ENCODE measurements at regions not wholly inside any gene's neighbourhood (a gene's known extent, or its start where the extent isn't known, plus 50 kb on each side); places are given as distances from the start of the nearest gene placed in this dataset.

GRCh38 chr2:53460937-53461336 lies 306.7 kb upstream of the CHAC2 start:
- Histone ChIP-seq H3K9me3 (no peaks in the 10 kb centered on the region), H3K27ac (no peak overlapping the region), H3K4me1 (ENCODE audit: control insufficient read depth in 1 of 2, low read depth in 2 of 2) (peaks cover 0 to 5% of the 10 kb centered on the region in 2 donors), H3K27me3 (replicated peaks; ENCODE audit: insufficient read depth) (no peaks in the 10 kb centered on the region), H3K4me3 (no peak overlapping the region), H3K36me3 (no peaks in the 10 kb centered on the region)
- no peak for TF ChIP-seq CTCF (IDR thresholded peaks at IDR 0.05)
- DNase-seq (ENCODE audit: low spot score) (no peak), ATAC-seq (ENCODE audit: insufficient number of reproducible peaks, low FRiP score, low read depth) (no peak)

- no peak for TF ChIP-seq CTCF (IDR thresholded peaks at IDR 0.05)
- H3K4me1 ChIP-seq (ENCODE audit: control insufficient read depth in 1 of 2, low read depth in 2 of 2), result peaks cover 0 to 5% of the 10 kb centered on the region in 2 donors
- H3K9me3 ChIP-seq, result no peaks in the 10 kb centered on the region
- DNase-seq (ENCODE audit: low spot score) (no peak), ATAC-seq (ENCODE audit: insufficient number of reproducible peaks, low FRiP score, low read depth) (no peak)
- no peaks in the 10 kb centered on the region for H3K27me3 ChIP-seq (replicated peaks; ENCODE audit: insufficient read depth)
- no peaks in the 10 kb centered on the region for H3K36me3 ChIP-seq
- no peak overlapping the region for H3K4me3 ChIP-seq
- H3K27ac ChIP-seq, result no peak overlapping the region
Measured at GRCh38 chr2:53460347-53460746, 307.3 kb upstream of the CHAC2 start.

GRCh38 chr2:53455094-53455493 lies 312.5 kb upstream of the CHAC2 start:
- H3K36me3 ChIP-seq, result no peaks in the 10 kb centered on the region
- H3K27ac ChIP-seq, result no peak overlapping the region
- H3K4me1 ChIP-seq (ENCODE audit: control insufficient read depth in 1 of 2, low read depth in 2 of 2), result peaks cover 9 to 20% of the 10 kb centered on the region in 2 donors
- DNase-seq (ENCODE audit: low spot score) (no peak), ATAC-seq (ENCODE audit: insufficient number of reproducible peaks, low FRiP score, low read depth) (no peak)
- no peaks in the 10 kb centered on the region for H3K9me3 ChIP-seq
- TF ChIP-seq CTCF (IDR thresholded peaks at IDR 0.05), result no peak
- no peaks in the 10 kb centered on the region for H3K27me3 ChIP-seq (replicated peaks; ENCODE audit: insufficient read depth)
- H3K4me3 ChIP-seq, result no peak overlapping the region

- H3K27ac ChIP-seq, result peak overlapping the region; percentile 8 to 34
- H3K9me3 ChIP-seq, result no peaks in the 10 kb centered on the region
- H3K27me3 ChIP-seq (replicated peaks; ENCODE audit: insufficient read depth), result no peaks in the 10 kb centered on the region
- no peaks in the 10 kb centered on the region for H3K36me3 ChIP-seq
- H3K4me3 ChIP-seq, result peak overlapping the region; percentile 18
- DNase-seq (ENCODE audit: low spot score), result no peak
- H3K4me1 ChIP-seq (ENCODE audit: control insufficient read depth in 1 of 2, low read depth in 2 of 2), result peaks cover 9 to 20% of the 10 kb centered on the region in 2 donors
- ATAC-seq (ENCODE audit: insufficient number of reproducible peaks, low FRiP score, low read depth), result no peak
- no peak for TF ChIP-seq CTCF (IDR thresholded peaks at IDR 0.05)
Measured at GRCh38 chr2:53452957-53453748, 314.5 kb upstream of the CHAC2 start.

GRCh38 chr2:53452400-53452799 lies 315.2 kb upstream of the CHAC2 start:
- TF ChIP-seq CTCF (IDR thresholded peaks at IDR 0.05), result no peak
- no peak overlapping the region for H3K27ac ChIP-seq
- no peak for ATAC-seq (ENCODE audit: insufficient number of reproducible peaks, low FRiP score, low read depth)

More at GRCh38 chr2:53452400-53452799, 315.2 kb upstream of the CHAC2 start:
- no peaks in the 10 kb centered on the region for H3K9me3 ChIP-seq
- DNase-seq (ENCODE audit: low spot score), result no peak
- H3K4me3 ChIP-seq, result no peak overlapping the region
- no peaks in the 10 kb centered on the region for H3K36me3 ChIP-seq
- peaks cover 9 to 20% of the 10 kb centered on the region in 2 donors for H3K4me1 ChIP-seq (ENCODE audit: control insufficient read depth in 1 of 2, low read depth in 2 of 2)
- H3K27me3 ChIP-seq (replicated peaks; ENCODE audit: insufficient read depth), result no peaks in the 10 kb centered on the region

Data from thoracic aorta (tissue), 2 donors.